Thoracic aorta (tissue), 2 donors: ENCODE measurements at regions not wholly inside any gene's neighbourhood (a gene's known extent, or its start where the extent isn't known, plus 50 kb on each side); places are given as distances from the start of the nearest gene placed in this dataset.
"Not testable (repeated sequence)": the region's sequence is repeated elsewhere in the genome, so short reads cannot be mapped to it uniquely, and the experiment has no call there.

Source experiments
- ATAC-seq: fragments of 150-250 bp; one replicate; pipeline ENCODE4 v1.8.0; 2017; ENCODE audit warnings: low read depth; ENCODE audit not compliant: insufficient number of reproducible peaks, low FRiP score
- DNase-seq: peaks from one replicate; pipeline ENCODE4 v3.0.0-alpha.2; 2020; ENCODE audit warnings: low spot score
- H3K27ac ChIP-seq, 2 donors: fragments of 200-600 bp; sonication (generic); 1 replicate in 1 of 2; 2 replicates in 1 of 2; pipeline ENCODE4 v1.5.1; 2016; ENCODE audit warnings: mild to moderate bottlenecking in 2 of 2, moderate library complexity in 2 of 2
- H3K27me3 ChIP-seq: fragments of 200-600 bp; sonication (generic); replicated peaks from 2 replicates; pipeline ENCODE4 v1.6.0; 2016; ENCODE audit warnings: mild to moderate bottlenecking; ENCODE audit not compliant: insufficient read depth
- H3K36me3 ChIP-seq: fragments of 200-600 bp; sonication (generic); one replicate; pipeline ENCODE4 v1.5.1; 2016
- H3K4me1 ChIP-seq, 2 donors: fragments of 200-600 bp; sonication (generic); 1 replicate in 1 of 2; 2 replicates in 1 of 2; pipeline versions ENCODE4 v1.5.1 to v1.6.0; 2016; ENCODE audit warnings: low read depth in 2 of 2, mild to moderate bottlenecking in 1 of 2; ENCODE audit not compliant: control insufficient read depth in 1 of 2
- H3K4me3 ChIP-seq: fragments of 200-600 bp; sonication (generic); 2 replicates; pipeline ENCODE4 v1.5.1; 2016; ENCODE audit warnings: mild to moderate bottlenecking
- H3K9me3 ChIP-seq: fragments of 200-600 bp; sonication (generic); 2 replicates; pipeline ENCODE4 v1.5.1; 2016
- TF ChIP-seq, protein P1 (sequence below): fragments of 200-600 bp; sonication (generic); IDR thresholded peaks from one replicate; pipeline ENCODE4 v1.5.1; 2019; ENCODE audit warnings: antibody characterized with exemption

DNA sequence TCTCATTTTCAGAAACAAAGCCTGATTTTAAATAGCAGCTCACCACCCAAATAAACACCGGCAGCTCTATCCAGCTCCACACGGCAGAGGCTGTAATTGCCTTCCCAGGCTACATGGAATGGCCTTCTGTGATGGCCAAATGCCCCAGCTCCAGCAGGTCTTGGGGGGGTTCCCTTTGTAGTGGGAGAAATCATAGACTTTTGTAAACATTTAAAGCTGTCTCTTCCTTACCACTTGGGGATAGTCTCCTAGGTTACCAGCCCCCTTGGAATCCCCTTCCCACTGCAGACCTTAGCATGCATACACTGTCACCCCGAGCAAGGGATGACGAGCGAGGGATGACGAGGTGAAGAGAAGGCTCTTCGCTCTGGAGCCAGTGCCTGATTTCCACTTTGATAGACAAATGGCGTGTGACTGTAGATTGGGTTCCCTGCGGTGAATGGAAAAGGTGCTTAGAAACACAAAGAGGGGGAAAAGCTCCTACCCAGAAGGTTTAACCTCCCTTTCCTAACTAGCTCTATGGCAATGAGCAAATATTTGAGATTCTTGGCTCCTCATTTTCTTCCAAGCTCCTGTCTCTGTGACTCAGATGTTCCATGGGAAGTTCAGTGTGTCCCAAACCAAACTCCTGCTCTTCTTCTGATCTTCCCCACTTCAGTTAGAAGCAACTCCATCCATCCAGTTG is 108.0 kb upstream of the CADM1 start:
- TF ChIP-seq, protein P1, sequence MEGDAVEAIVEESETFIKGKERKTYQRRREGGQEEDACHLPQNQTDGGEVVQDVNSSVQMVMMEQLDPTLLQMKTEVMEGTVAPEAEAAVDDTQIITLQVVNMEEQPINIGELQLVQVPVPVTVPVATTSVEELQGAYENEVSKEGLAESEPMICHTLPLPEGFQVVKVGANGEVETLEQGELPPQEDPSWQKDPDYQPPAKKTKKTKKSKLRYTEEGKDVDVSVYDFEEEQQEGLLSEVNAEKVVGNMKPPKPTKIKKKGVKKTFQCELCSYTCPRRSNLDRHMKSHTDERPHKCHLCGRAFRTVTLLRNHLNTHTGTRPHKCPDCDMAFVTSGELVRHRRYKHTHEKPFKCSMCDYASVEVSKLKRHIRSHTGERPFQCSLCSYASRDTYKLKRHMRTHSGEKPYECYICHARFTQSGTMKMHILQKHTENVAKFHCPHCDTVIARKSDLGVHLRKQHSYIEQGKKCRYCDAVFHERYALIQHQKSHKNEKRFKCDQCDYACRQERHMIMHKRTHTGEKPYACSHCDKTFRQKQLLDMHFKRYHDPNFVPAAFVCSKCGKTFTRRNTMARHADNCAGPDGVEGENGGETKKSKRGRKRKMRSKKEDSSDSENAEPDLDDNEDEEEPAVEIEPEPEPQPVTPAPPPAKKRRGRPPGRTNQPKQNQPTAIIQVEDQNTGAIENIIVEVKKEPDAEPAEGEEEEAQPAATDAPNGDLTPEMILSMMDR: no peak
- H3K36me3 ChIP-seq: no peaks in the 10 kb centered on the region
- ATAC-seq (no peak), DNase-seq (no peak)
- H3K4me3 ChIP-seq: no peak overlapping the region
- H3K9me3 ChIP-seq: no peaks in the 10 kb centered on the region
- no peak overlapping the region for H3K27ac ChIP-seq
- peaks cover 6 to 8% of the 10 kb centered on the region in 2 donors for H3K4me1 ChIP-seq
- H3K27me3 ChIP-seq: no peaks in the 10 kb centered on the region

DNA sequence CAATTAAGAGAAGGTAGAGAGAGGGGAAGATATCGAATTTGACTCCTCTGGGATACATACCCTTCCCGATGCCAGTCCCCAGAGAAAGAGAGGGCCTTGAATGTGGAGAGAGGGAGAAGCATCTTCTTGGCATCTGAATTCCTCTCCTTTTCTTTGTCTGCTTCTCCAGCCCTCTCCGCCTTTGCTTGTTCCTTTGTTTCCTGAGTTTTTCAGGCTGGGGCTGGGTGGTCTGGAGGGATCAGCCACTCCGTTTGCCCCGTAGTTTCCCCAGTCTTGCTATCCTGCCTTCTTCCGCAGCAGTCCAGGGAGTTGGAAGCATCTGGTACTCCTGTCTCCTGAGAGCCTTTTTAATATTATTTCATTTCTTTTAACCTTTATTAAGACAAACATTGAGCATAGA is 107.1 kb upstream of the CADM1 start:
- Histone ChIP-seq H3K27me3 (no peaks in the 10 kb centered on the region), H3K4me3 (no peak overlapping the region), H3K27ac (no peak overlapping the region), H3K9me3 (no peaks in the 10 kb centered on the region), H3K4me1 (peaks cover 6 to 16% of the 10 kb centered on the region in 2 donors), H3K36me3 (no peaks in the 10 kb centered on the region)
- TF ChIP-seq, protein P1: no peak
- no peak for ATAC-seq
- DNase-seq: no peak

DNA sequence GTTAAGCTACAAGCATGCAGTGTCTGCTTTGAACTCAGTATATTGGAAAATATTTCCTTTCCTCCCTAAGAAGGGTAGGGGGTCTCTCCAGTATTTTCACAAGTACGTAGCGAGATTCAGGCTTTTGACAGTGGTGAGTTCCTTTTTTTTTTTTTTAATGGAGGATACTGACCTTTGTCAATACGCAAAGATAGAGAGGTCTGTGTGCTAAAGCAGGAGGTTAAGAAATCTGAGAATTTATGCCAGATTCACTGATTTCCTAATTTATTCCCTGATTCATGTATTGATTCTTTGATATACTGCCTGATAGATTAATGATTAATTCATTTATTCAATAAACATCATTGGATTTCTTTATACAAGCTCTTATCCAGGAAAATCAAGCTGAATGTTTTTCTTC is 106.7 kb upstream of the CADM1 start:
- Histone ChIP-seq H3K27ac (no peak overlapping the region), H3K36me3 (no peaks in the 10 kb centered on the region), H3K4me3 (no peak overlapping the region), H3K27me3 (no peaks in the 10 kb centered on the region), H3K4me1 (peaks cover 6 to 16% of the 10 kb centered on the region in 2 donors), H3K9me3 (no peaks in the 10 kb centered on the region)
- DNase-seq (no peak), ATAC-seq (no peak)
- TF ChIP-seq, protein P1: no peak

DNA sequence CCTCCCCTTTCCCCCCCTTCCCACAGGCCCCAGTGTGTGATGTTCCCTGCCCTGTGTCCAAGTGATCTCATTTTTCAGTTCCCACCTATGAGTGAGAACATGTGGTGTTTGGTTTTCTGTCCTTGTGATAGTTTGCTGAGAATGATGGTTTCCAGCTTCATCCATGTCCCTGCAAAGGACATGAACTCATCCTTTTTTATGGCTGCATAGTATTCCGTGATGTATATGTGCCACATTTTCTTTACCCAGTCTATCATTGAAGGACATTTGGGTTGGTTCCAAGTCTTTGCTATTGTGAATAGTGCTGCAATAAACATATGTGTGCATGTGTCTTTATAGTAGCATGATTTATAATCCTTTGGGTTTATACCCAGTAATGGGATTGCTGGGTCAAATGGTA is 106.0 kb upstream of the CADM1 start:
- DNase-seq, H3K27me3 ChIP-seq, H3K9me3 ChIP-seq, H3K36me3 ChIP-seq, H3K27ac ChIP-seq, H3K4me3 ChIP-seq, ATAC-seq: not testable (repeated sequence)
- peaks cover 6 to 16% of the 10 kb centered on the region in 2 donors for H3K4me1 ChIP-seq

DNA sequence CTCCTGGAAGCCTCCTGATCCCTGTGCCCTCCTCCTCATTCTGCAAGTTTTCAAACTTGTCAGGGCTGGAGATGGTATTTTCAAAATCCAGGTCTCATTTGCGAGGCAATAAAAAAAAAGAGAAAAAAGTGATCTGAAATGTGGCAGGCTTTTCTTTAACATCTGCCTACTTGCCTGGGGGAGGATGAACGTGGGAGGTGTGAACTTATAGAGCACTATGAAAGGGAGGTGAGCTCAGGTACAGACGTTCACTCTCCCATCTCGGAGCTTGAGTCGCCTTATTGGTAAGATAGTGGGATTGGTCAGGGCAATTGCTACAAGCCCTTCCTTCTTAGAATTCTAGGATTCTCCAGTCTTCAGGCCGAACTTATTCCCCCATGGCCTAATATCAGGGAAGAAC is 104.8 kb upstream of the CADM1 start:
- no peaks in the 10 kb centered on the region for H3K9me3 ChIP-seq
- ATAC-seq (no peak), DNase-seq (no peak)
- H3K4me1 ChIP-seq: peaks cover 6 to 16% of the 10 kb centered on the region in 2 donors
- no peaks in the 10 kb centered on the region for H3K27me3 ChIP-seq
- TF ChIP-seq, protein P1: no peak
- no peak overlapping the region for H3K4me3 ChIP-seq
- no peak overlapping the region for H3K27ac ChIP-seq
- no peaks in the 10 kb centered on the region for H3K36me3 ChIP-seq
